GM23338 (cell line): ENCODE measurements at regions not wholly inside any gene's neighbourhood (a gene's known extent, or its start where the extent isn't known, plus 50 kb on each side); places are given as distances from the start of the nearest gene placed in this dataset.

Experiments
- ATAC-seq: fragments of 200-7000 bp; cut with Tn5 transposase; 3 replicates; pipeline ENCODE4 v1.9.1; 2020
- DNase-seq: peaks from one replicate; pipeline ENCODE4 v3.0.0-alpha.2; 2015; ENCODE audit warnings: low spot score
- H2AFZ ChIP-seq: fragments of 200-600 bp; sonication (generic); 2 replicates; pipeline ENCODE4 v1.8.0; 2016; ENCODE audit warnings: antibody characterized with exemption, mild to moderate bottlenecking, moderate library complexity
- H3F3A ChIP-seq: fragments of 200-600 bp; sonication (generic); replicated peaks from 2 replicates; pipeline ENCODE4 v1.8.0; 2017; ENCODE audit warnings: antibody characterized with exemption, mixed run types, low read depth
- H3K27ac ChIP-seq: fragments of 200-600 bp; sonication (generic); 2 replicates; pipeline ENCODE4 v1.6.1; 2016; ENCODE audit warnings: low read depth
- H3K27me3 ChIP-seq: fragments of 200-600 bp; sonication (generic); 2 replicates; pipeline ENCODE4 v1.8.0; 2016; ENCODE audit warnings: mild to moderate bottlenecking, mixed run types, moderate library complexity; ENCODE audit not compliant: insufficient read depth
- H3K36me3 ChIP-seq: fragments of 200-600 bp; sonication (generic); 2 replicates; pipeline ENCODE4 v1.8.0; 2016; ENCODE audit warnings: mild to moderate bottlenecking; ENCODE audit not compliant: insufficient read depth
- H3K4me1 ChIP-seq: fragments of 200-600 bp; sonication (generic); 2 replicates; pipeline ENCODE4 v1.8.0; 2016; ENCODE audit warnings: mild to moderate bottlenecking, moderate library complexity; ENCODE audit not compliant: insufficient read depth
- H3K4me2 ChIP-seq: fragments of 200-600 bp; sonication (generic); 2 replicates; pipeline ENCODE4 v1.7.1; 2017; ENCODE audit warnings: mixed run types
- H3K4me3 ChIP-seq: fragments of 200-600 bp; sonication (generic); 2 replicates; pipeline ENCODE4 v1.6.1; 2016; ENCODE audit warnings: mixed run types
- H3K79me2 ChIP-seq: fragments of 200-600 bp; sonication (generic); replicated peaks from 2 replicates; pipeline ENCODE4 v1.8.0; 2017; ENCODE audit warnings: mild to moderate bottlenecking; ENCODE audit not compliant: insufficient read depth
- H3K9me2 ChIP-seq: fragments of 200-600 bp; sonication (generic); 2 replicates; pipeline ENCODE4 v1.8.0; 2017; ENCODE audit not compliant: insufficient read depth
- H4K20me1 ChIP-seq: fragments of 200-600 bp; sonication (generic); replicated peaks from 2 replicates; pipeline ENCODE4 v1.8.0; 2017; ENCODE audit warnings: mild to moderate bottlenecking; ENCODE audit not compliant: insufficient read depth
- H3K27ac Mint-ChIP-seq: 2 replicates; pipeline ENCODE4 v1.8.0; 2020; ENCODE audit warnings: inconsistent platforms, mild to moderate bottlenecking, moderate library complexity, mixed read lengths
- H3K27me3 Mint-ChIP-seq: 3 replicates; pipeline ENCODE4 v1.8.0; 2022; ENCODE audit warnings: low read depth, mild to moderate bottlenecking, moderate library complexity, mixed read lengths, inconsistent platforms; ENCODE audit not compliant: insufficient read depth, poor library complexity
- H3K36me3 Mint-ChIP-seq: 3 replicates; pipeline ENCODE4 v1.8.0; 2021; ENCODE audit warnings: low read depth, mild to moderate bottlenecking, inconsistent platforms, moderate library complexity, mixed read lengths
- H3K4me1 Mint-ChIP-seq: 3 replicates; pipeline ENCODE4 v1.8.0; 2020; ENCODE audit warnings: mild to moderate bottlenecking, inconsistent platforms, mixed read lengths
- H3K4me3 Mint-ChIP-seq: 3 replicates; pipeline ENCODE4 v1.8.0; 2021; ENCODE audit warnings: moderate library complexity, mild to moderate bottlenecking, inconsistent platforms, mixed read lengths
- H3K9me3 Mint-ChIP-seq: 3 replicates; pipeline ENCODE4 v1.8.0; 2020; ENCODE audit warnings: moderate library complexity, mild to moderate bottlenecking, inconsistent platforms, mixed read lengths
- CREB1 ChIP-seq: fragments of 250-450 bp; sonication (Bioruptor Pico); IDR thresholded peaks from 2 replicates; pipeline ENCODE4 v1.5.0; 2020; ENCODE audit warnings: low read depth, mild to moderate bottlenecking, moderate library complexity
- CTCF ChIP-seq, 2 experiments: fragments of 200-600 bp in 1 of 2; sonication (generic) in 1 of 2; conservative IDR thresholded peaks; 2 replicates each; pipeline versions ENCODE4 v1.5.1 to v1.6.1; 2016 to 2017; ENCODE audit warnings: antibody characterized with exemption in 2 of 2, low read depth in 2 of 2, mild to moderate bottlenecking in 2 of 2, moderate library complexity in 1 of 2
- REST ChIP-seq: IDR thresholded peaks from one replicate; pipeline ENCODE4 v1.6.1; 2018; ENCODE audit warnings: antibody characterized with exemption; ENCODE audit not compliant: unreplicated experiment
- ZNF331 ChIP-seq: fragments of 250-450 bp; sonication (Bioruptor Pico); IDR thresholded peaks from 2 replicates; pipeline ENCODE4 v1.5.0; 2020; ENCODE audit warnings: low read depth, mild to moderate bottlenecking, moderate library complexity

- TF ChIP-seq REST, result no peak
- no peak for TF ChIP-seq CREB1 (CRISPR knock-in tag)
- TF ChIP-seq CTCF (conservative IDR thresholded peaks at IDR 0.05; ENCODE audit: low read depth in 2 of 2), result no peak
Measured at GRCh38 chr5:107124376-107124775, 546.4 kb downstream of the EFNA5 start (continued).

- Histone ChIP-seq H3K27me3 (no peaks in the 10 kb centered on the region), H3K4me1 (peaks cover 23% of the 10 kb centered on the region), H3K79me2 (no peaks in the 10 kb centered on the region), H3K36me3 (no peaks in the 10 kb centered on the region), H3F3A (no peaks in the 10 kb centered on the region), H2AFZ (peak overlapping the region; percentile 7; the same call in 1 of the 2 replicates), H3K4me3 (no peak overlapping the region), H3K27ac (no peak overlapping the region; the same call in 1 of the 2 replicates), H3K9me2 (no peaks in the 10 kb centered on the region), H3K4me2 (no peak overlapping the region), H4K20me1 (no peaks in the 10 kb centered on the region)
- TF ChIP-seq ZNF331 (CRISPR knock-in tag), result no peak
- no peak for TF ChIP-seq CTCF (conservative IDR thresholded peaks at IDR 0.05; ENCODE audit: low read depth in 2 of 2)
- no peak overlapping the region for H3K4me3 Mint-ChIP-seq
- no peaks in the 10 kb centered on the region for H3K36me3 Mint-ChIP-seq
- ATAC-seq (no peak), DNase-seq (no peak)
- H3K4me1 Mint-ChIP-seq, result peaks cover 25% of the 10 kb centered on the region
- no peak overlapping the region for H3K27ac Mint-ChIP-seq
- no peaks in the 10 kb centered on the region for H3K9me3 Mint-ChIP-seq
- peaks cover 3% of the 10 kb centered on the region for H3K27me3 Mint-ChIP-seq
Measured at GRCh38 chr5:107123014-107123413, 547.7 kb downstream of the EFNA5 start.
